GM18498 (cell line): ENCODE measurements at regions not wholly inside any gene's neighbourhood (a gene's known extent, or its start where the extent isn't known, plus 50 kb on each side); places are given as distances from the start of the nearest gene placed in this dataset.
"Not testable (repeated sequence)": the region's sequence is repeated elsewhere in the genome, so short reads cannot be mapped to it uniquely, and the experiment has no call there.

Experiments used
- ATAC-seq: cut with Tn5 transposase; IDR thresholded peaks from one replicate; pipeline ENCODE4 v1.9.1; 2021; ENCODE audit warnings: mild to moderate bottlenecking, moderate library complexity; ENCODE audit not compliant: unreplicated experiment

- ATAC-seq, result no peak
These were observed 86.8 kb upstream of the CCDC71L start for GRCh38 chr7:106747804-106748203.

GRCh38 chr7:106749165-106749564 lies 88.2 kb upstream of the CCDC71L start:
- ATAC-seq, result no peak

- no peak for ATAC-seq
These were observed 89.8 kb upstream of the CCDC71L start for GRCh38 chr7:106750773-106751172.

- ATAC-seq, result no peak
These were observed 91.4 kb upstream of the CCDC71L start for GRCh38 chr7:106752367-106752766.

- ATAC-seq, result not testable (repeated sequence)
These were observed 94.1 kb upstream of the CCDC71L start for GRCh38 chr7:106755024-106755423.

- no peak for ATAC-seq
These were observed 94.7 kb upstream of the CCDC71L start for GRCh38 chr7:106755641-106756040.

- ATAC-seq, result no peak
These were observed 95.1 kb upstream of the CCDC71L start for GRCh38 chr7:106756071-106756470.

GRCh38 chr7:106756884-106757283 lies 95.9 kb upstream of the CCDC71L start:
- no peak for ATAC-seq

GRCh38 chr7:106757846-106758245 lies 96.9 kb upstream of the CCDC71L start:
- ATAC-seq, result no peak

GRCh38 chr7:106762845-106763244 lies 101.9 kb upstream of the CCDC71L start:
- ATAC-seq, result not testable (repeated sequence)

GRCh38 chr7:106763717-106764116 lies 101.4 kb upstream of the PIK3CG start:
- no peak for ATAC-seq

GRCh38 chr7:106765727-106766355 lies 99.2 kb upstream of the PIK3CG start:
- ATAC-seq, result no peak

- ATAC-seq, result no peak
These were observed 98.5 kb upstream of the PIK3CG start for GRCh38 chr7:106766551-106766950.

- no peak for ATAC-seq
These were observed 98.0 kb upstream of the PIK3CG start for GRCh38 chr7:106767078-106767477.

GRCh38 chr7:106767498-106768323 lies 97.4 kb upstream of the PIK3CG start:
- peak; percentile 70 for ATAC-seq

- peak; percentile 80 for ATAC-seq
These were observed 96.7 kb upstream of the PIK3CG start for GRCh38 chr7:106768324-106768751.

- ATAC-seq, result no peak
These were observed 94.9 kb upstream of the PIK3CG start for GRCh38 chr7:106770191-106770590.

- no peak for ATAC-seq
These were observed 92.4 kb upstream of the PIK3CG start for GRCh38 chr7:106772655-106773108.

- no peak for ATAC-seq
These were observed 91.9 kb upstream of the PIK3CG start for GRCh38 chr7:106773228-106773627.

- ATAC-seq, result no peak
These were observed 91.4 kb upstream of the PIK3CG start for GRCh38 chr7:106773721-106774120.

GRCh38 chr7:106774213-106774767 lies 90.8 kb upstream of the PIK3CG start:
- ATAC-seq, result no peak
